Muscle of arm (tissue), 1 donor: ENCODE measurements at regions not wholly inside any gene's neighbourhood (a gene's known extent, or its start where the extent isn't known, plus 50 kb on each side); places are given as distances from the start of the nearest gene placed in this dataset.

Experiments used
- DNase-seq: peaks from one replicate; pipeline ENCODE4 v3.0.0-alpha.2; 2013

- no peak for DNase-seq
Observed at GRCh38 chr16:48946686-48947370, 334.8 kb downstream of the CBLN1 start.

GRCh38 chr16:48942996-48943395, 333.0 kb upstream of the N4BP1 start:
- DNase-seq: no peak

DNA sequence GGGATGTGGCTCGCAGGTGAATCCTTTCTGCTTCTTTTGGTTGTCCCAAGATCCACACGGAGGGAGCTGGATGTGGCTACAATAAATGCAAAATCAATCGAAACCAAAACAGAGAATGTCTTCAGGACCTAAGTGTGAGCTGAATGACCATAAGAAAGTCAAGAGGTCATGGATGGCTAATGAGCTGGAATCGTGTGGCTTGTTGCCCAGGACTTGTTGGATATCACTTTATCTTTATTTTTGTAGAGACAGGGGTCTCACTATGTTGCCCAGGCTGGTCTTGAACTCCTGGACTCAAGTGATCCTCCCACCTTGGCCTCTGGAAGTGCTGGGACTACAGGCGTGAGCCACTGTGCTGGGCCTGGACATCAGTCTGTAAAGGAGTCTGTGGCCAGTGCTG, 326.8 kb upstream of the N4BP1 start:
- DNase-seq: no peak

GRCh38 chr16:48932216-48932855, 322.4 kb upstream of the N4BP1 start:
- DNase-seq: no peak

- DNase-seq: no peak
Observed at GRCh38 chr16:48930951-48931553, 321.1 kb upstream of the N4BP1 start.

- DNase-seq: no peak
Observed at GRCh38 chr16:48919791-48920190, 309.8 kb upstream of the N4BP1 start.

DNA sequence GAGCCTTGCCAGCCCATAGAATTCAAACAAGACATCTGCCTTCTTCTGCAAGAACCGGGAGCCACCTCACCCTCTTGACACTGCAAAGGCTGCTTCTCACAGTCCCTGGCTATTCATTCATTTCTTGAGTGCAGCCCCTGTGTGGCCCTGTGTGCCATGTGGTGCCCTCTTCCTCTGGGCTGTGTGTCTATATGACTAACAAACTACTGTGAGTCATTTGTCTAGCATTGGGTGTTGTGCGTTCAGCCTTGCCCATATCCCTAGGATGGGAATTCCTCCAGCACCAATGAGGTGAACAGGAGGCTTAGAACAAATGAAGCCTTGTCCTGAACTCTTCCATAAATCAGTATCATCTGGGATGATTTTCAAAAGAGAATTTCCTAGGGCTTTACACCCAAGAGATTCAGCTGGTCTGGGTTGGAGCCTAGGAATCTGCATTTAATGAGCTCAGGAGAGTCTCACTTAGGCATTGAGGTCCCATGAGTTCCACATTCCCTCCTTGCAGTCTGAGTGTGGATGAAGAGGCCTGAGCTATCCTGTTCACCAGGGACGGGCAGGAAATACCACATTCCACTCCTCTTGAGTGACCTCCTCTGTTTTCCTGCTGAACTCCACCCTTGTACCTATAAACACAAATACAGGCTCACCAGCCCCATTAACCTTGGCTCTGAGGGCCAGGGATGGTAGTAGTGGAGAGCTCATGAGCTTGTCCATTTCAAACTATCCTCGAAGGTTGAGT, 308.7 kb upstream of the N4BP1 start:
- DNase-seq: no peak

- no peak for DNase-seq
Observed at GRCh38 chr16:48916566-48916965, 306.6 kb upstream of the N4BP1 start.

GRCh38 chr16:48914070-48914469, 304.1 kb upstream of the N4BP1 start:
- DNase-seq: no peak

GRCh38 chr16:48913384-48913783, 303.4 kb upstream of the N4BP1 start:
- no peak for DNase-seq

- no peak for DNase-seq
Observed at GRCh38 chr16:48912360-48912759, 302.4 kb upstream of the N4BP1 start.

GRCh38 chr16:48911700-48912099, 301.7 kb upstream of the N4BP1 start:
- no peak for DNase-seq

DNA sequence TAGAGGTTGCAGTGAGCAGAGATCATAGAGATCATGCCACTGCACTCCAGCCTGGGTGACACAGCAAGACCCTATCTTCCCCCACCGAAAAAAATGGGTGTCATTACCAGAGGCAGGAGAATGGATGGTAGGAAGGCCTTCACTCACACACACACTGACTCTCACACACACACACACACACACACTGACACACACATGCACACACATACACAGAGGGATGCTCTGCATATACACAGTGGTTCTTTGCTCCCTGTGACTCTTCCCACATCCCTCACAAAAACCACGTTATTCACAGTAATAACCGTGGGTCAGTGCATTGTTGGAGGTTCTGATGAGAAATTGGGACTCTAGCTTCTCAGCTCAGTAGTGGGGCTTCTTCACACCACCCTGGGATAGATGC, 300.2 kb upstream of the N4BP1 start:
- no peak for DNase-seq

- DNase-seq: no peak
Observed at GRCh38 chr16:48909231-48909630, 299.3 kb upstream of the N4BP1 start.

DNA sequence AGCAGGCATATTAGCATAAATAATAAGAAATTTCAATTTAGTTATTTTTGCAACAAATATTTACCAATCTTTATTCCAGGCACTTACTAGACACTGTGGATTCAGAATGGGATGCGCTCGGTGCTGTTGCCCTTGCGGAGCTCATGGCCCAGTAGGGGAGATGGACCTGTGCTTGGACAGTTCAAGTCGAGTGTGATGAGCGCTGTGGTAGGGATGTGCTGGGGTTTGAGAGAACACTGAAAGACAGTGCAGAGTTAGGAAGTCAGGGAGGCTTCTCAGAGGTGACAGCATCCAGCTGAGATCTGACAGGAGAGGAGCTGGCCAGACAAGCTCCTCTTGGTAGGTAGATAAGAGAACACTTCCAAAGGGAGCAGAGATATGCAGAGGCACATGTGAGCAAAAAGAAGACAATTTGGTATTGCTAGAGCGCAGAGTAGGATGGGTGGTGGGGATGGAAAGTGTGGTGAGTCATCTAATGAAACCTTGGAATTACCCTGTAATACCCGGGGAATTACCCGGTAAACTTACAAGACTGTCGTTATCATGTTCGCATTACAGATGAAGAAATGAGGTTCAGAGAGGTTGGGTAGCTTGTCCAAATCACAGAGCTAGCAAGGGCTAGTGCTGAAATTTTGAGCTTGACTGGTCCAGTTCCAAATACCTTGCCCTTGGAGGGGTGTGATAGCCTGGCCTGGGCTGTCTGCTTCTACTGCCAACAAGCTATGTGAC, 298.1 kb upstream of the N4BP1 start:
- no peak for DNase-seq

GRCh38 chr16:48905632-48906505, 295.9 kb upstream of the N4BP1 start:
- DNase-seq: no peak

- DNase-seq: no peak
Observed at GRCh38 chr16:48904333-48904732, 294.4 kb upstream of the N4BP1 start.

- no peak for DNase-seq
Observed at GRCh38 chr16:48903039-48903438, 293.1 kb upstream of the N4BP1 start.

DNA sequence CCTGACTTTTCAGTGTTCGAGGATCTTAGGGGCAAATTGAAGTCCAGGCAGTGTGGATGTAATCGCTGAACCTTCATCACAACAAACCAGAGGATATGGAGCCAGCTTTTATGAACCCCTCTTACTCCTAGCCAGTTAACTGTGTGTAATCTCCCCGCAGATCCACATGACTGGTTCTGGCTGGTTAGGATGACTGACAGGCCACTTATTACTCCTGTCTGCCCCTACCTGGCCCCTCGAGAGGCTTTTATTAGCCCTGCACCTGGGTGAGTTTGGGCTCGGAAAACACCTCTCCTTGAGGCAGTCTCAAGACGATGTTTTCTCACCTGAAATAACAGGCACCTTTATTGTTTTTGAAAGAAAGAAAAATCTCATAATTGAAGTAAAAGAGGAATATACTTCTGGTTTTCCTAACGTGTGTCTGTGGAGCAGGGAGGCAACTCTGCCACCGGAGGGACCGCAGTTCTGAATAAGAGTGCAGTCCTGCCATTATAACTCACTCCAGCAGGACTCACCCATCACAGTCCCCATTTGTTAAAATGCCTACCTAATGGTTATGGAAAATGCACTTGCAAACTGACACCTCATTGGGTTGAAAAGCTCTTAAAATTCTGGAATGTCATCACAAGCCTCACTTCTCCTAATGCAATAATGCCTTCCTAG, 291.9 kb upstream of the N4BP1 start:
- DNase-seq: no peak

DNA sequence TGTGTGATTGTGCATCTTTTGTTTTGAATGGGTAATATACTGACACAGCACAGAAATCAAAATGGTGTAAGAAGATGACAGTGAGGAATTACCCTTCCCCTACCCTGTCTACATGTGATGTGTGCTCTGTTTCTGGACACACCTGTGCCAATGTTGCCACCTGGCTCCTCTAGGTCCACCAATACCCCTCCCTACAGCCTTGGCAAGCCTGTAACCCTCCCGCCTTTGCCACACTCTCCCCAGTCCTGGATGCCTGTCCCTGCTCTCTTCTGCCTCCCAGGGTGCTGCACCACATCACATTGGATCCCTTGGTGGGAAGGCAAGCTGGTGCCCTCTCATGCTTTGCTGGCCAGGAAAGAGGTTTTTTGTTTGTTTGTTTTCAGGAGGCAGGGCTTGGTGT, 289.5 kb upstream of the N4BP1 start:
- DNase-seq: no peak
